Activated CD4-positive, alpha-beta memory T cell treated with anti-CD3 and anti-CD28 coated beads for 36 hours (primary cell): ENCODE measurements at regions not wholly inside any gene's neighbourhood (a gene's known extent, or its start where the extent isn't known, plus 50 kb on each side); places are given as distances from the start of the nearest gene placed in this dataset.

ENCODE experiments used
- CTCF ChIA-PET: fragments of 350-600 bp; sonication (Branson Sonifier 250); formaldehyde crosslinking; loops from one replicate; lab custom pipeline; 2021; ENCODE audit warnings: antibody characterized with exemption, inconsistent platforms; lab: Charles Lee
- POLR2A ChIA-PET: fragments of 350-600 bp; sonication (Branson Sonifier 250); formaldehyde crosslinking; loops from one replicate; lab custom pipeline; 2021; ENCODE audit warnings: antibody characterized with exemption; lab: Charles Lee
- DNase-seq: peaks from one replicate; pipeline ENCODE4 v3.0.0-alpha.2; 2020
- H3K27ac Mint-ChIP-seq: one replicate; pipeline ENCODE4 v1.8.0; 2021; ENCODE audit warnings: mixed read lengths
- H3K27me3 Mint-ChIP-seq: one replicate; pipeline ENCODE4 v1.8.0; 2021; ENCODE audit warnings: mixed read lengths
- H3K36me3 Mint-ChIP-seq: one replicate; pipeline ENCODE4 v1.8.0; 2021; ENCODE audit warnings: mixed read lengths
- H3K4me1 Mint-ChIP-seq: one replicate; pipeline ENCODE4 v1.8.0; 2021; ENCODE audit warnings: low read depth, mixed read lengths
- H3K4me3 Mint-ChIP-seq: one replicate; pipeline ENCODE4 v1.8.0; 2021; ENCODE audit warnings: mild to moderate bottlenecking, mixed read lengths
- H3K9me3 Mint-ChIP-seq: one replicate; pipeline ENCODE4 v1.8.0; 2021; ENCODE audit warnings: mixed read lengths
- intact Hi-C: fragments of 100-400 bp; cut with micrococcal nuclease; formaldehyde crosslinking; loops from one replicate; pipeline ENCODE4 v1.15.1; 2023

- ChIA-PET CTCF (interaction anchor here (0.9 kb wide), 1 partner anchor 176 kb away, joined by 3 read pairs; no protein-coding TSS in a partner anchor), POLR2A (no interaction called here)
- Mint-ChIP-seq H3K4me1 (no peaks in the 10 kb centered on the region), H3K9me3 (no peaks in the 10 kb centered on the region), H3K36me3 (no peaks in the 10 kb centered on the region), H3K4me3 (no peak overlapping the region), H3K27ac (no peak overlapping the region), H3K27me3 (peaks cover 16% of the 10 kb centered on the region)
- DNase-seq: no peak
- intact Hi-C loops: no loop called here
Measured at GRCh38 chr21:35663856-35664606, 396.3 kb downstream of the SETD4 start.

GRCh38 chr21:35658242-35658641 lies 402.1 kb downstream of the SETD4 start:
- Mint-ChIP-seq H3K36me3 (no peaks in the 10 kb centered on the region), H3K4me1 (peaks cover 6% of the 10 kb centered on the region), H3K27ac (no peak overlapping the region), H3K9me3 (no peaks in the 10 kb centered on the region), H3K4me3 (no peak overlapping the region), H3K27me3 (peaks cover 6% of the 10 kb centered on the region)
- ChIA-PET CTCF (no interaction called here), POLR2A (no interaction called here)
- intact Hi-C loops: no loop called here
- DNase-seq: no peak

GRCh38 chr21:35652872-35653271 lies 407.5 kb downstream of the SETD4 start:
- intact Hi-C loops: no loop called here
- Mint-ChIP-seq H3K4me3 (no peak overlapping the region), H3K36me3 (no peaks in the 10 kb centered on the region), H3K27me3 (peaks cover 17% of the 10 kb centered on the region), H3K9me3 (no peaks in the 10 kb centered on the region), H3K27ac (no peak overlapping the region), H3K4me1 (peaks cover under 1% of the 10 kb centered on the region)
- ChIA-PET CTCF (interaction anchor here (1.5 kb wide), 1 partner anchor 73 kb away, joined by 3 read pairs; no protein-coding TSS in a partner anchor), POLR2A (no interaction called here)
- no peak for DNase-seq

- DNase-seq: no peak
- ChIA-PET CTCF (interaction anchor here (1.5 kb wide), 1 partner anchor 72 kb away, joined by 3 read pairs; no protein-coding TSS in a partner anchor), POLR2A (no interaction called here)
- no peaks in the 10 kb centered on the region for H3K9me3 Mint-ChIP-seq
- H3K27me3 Mint-ChIP-seq: peaks cover 19% of the 10 kb centered on the region
- H3K27ac Mint-ChIP-seq: no peak overlapping the region
- H3K36me3 Mint-ChIP-seq: no peaks in the 10 kb centered on the region
- intact Hi-C loops: no loop called here
- H3K4me3 Mint-ChIP-seq: no peak overlapping the region
- H3K4me1 Mint-ChIP-seq: no peaks in the 10 kb centered on the region
Measured at GRCh38 chr21:35652196-35652595, 408.1 kb downstream of the SETD4 start.

GRCh38 chr21:35651196-35651595 lies 409.1 kb downstream of the SETD4 start:
- H3K36me3 Mint-ChIP-seq: no peaks in the 10 kb centered on the region
- H3K27me3 Mint-ChIP-seq: peaks cover 20% of the 10 kb centered on the region
- intact Hi-C loops: no loop called here
- POLR2A ChIA-PET: no interaction called here
- no peak overlapping the region for H3K27ac Mint-ChIP-seq
- no peaks in the 10 kb centered on the region for H3K9me3 Mint-ChIP-seq
- no peak overlapping the region for H3K4me3 Mint-ChIP-seq
- CTCF ChIA-PET: no interaction called here
- H3K4me1 Mint-ChIP-seq: no peaks in the 10 kb centered on the region
- DNase-seq: no peak

GRCh38 chr21:35649186-35649585 lies 411.1 kb downstream of the SETD4 start:
- Mint-ChIP-seq H3K4me3 (no peak overlapping the region), H3K27me3 (peaks cover 22% of the 10 kb centered on the region)
- CTCF ChIA-PET: interaction anchor here (0.6 to 1.2 kb wide), 2 partner anchors 180 to 904 kb away, joined by 3 read pairs; no protein-coding TSS in a partner anchor

GRCh38 chr21:35648512-35648911 lies 411.8 kb downstream of the SETD4 start:
- Mint-ChIP-seq H3K4me1 (no peaks in the 10 kb centered on the region), H3K27me3 (peaks cover 25% of the 10 kb centered on the region), H3K9me3 (no peaks in the 10 kb centered on the region), H3K36me3 (no peaks in the 10 kb centered on the region), H3K27ac (no peak overlapping the region), H3K4me3 (no peak overlapping the region)
- POLR2A ChIA-PET: no interaction called here
- intact Hi-C loops: no loop called here
- DNase-seq: no peak
- CTCF ChIA-PET: interaction anchor here (0.6 to 1.2 kb wide), 2 partner anchors 179 to 903 kb away, joined by 3 read pairs; no protein-coding TSS in a partner anchor

More at GRCh38 chr21:35649186-35649585, 411.1 kb downstream of the SETD4 start:
- intact Hi-C loops: no loop called here
- Mint-ChIP-seq H3K36me3 (no peaks in the 10 kb centered on the region), H3K4me1 (no peaks in the 10 kb centered on the region), H3K9me3 (no peaks in the 10 kb centered on the region), H3K27ac (no peak overlapping the region)
- DNase-seq: no peak
- POLR2A ChIA-PET: no interaction called here

GRCh38 chr21:35646606-35647005 lies 413.7 kb downstream of the SETD4 start:
- POLR2A ChIA-PET: interaction anchor here (0.5 kb wide), 1 partner anchor 58 kb away, joined by 4 read pairs; no protein-coding TSS in a partner anchor
- CTCF ChIA-PET: no interaction called here

GRCh38 chr21:35645991-35646390 lies 414.3 kb downstream of the SETD4 start:
- Mint-ChIP-seq H3K27ac (no peak overlapping the region), H3K4me3 (no peak overlapping the region), H3K27me3 (peaks cover 29% of the 10 kb centered on the region), H3K9me3 (no peaks in the 10 kb centered on the region), H3K4me1 (no peaks in the 10 kb centered on the region), H3K36me3 (no peaks in the 10 kb centered on the region)
- DNase-seq: no peak
- POLR2A ChIA-PET: no interaction called here
- intact Hi-C loops: no loop called here
- CTCF ChIA-PET: no interaction called here

More at GRCh38 chr21:35646606-35647005, 413.7 kb downstream of the SETD4 start:
- H3K4me1 Mint-ChIP-seq: no peaks in the 10 kb centered on the region
- H3K9me3 Mint-ChIP-seq: no peaks in the 10 kb centered on the region
- no peak overlapping the region for H3K4me3 Mint-ChIP-seq
- peaks cover 28% of the 10 kb centered on the region for H3K27me3 Mint-ChIP-seq
- intact Hi-C loops: no loop called here
- no peak overlapping the region for H3K27ac Mint-ChIP-seq
- H3K36me3 Mint-ChIP-seq: no peaks in the 10 kb centered on the region
- DNase-seq: no peak

GRCh38 chr21:35644523-35644922 lies 415.8 kb downstream of the SETD4 start:
- ChIA-PET POLR2A (no interaction called here), CTCF (no interaction called here)
- H3K27ac Mint-ChIP-seq: no peak overlapping the region
- no peaks in the 10 kb centered on the region for H3K4me1 Mint-ChIP-seq
- H3K27me3 Mint-ChIP-seq: peaks cover 29% of the 10 kb centered on the region
- no peaks in the 10 kb centered on the region for H3K9me3 Mint-ChIP-seq
- H3K4me3 Mint-ChIP-seq: no peak overlapping the region
- DNase-seq: no peak
- H3K36me3 Mint-ChIP-seq: no peaks in the 10 kb centered on the region
- intact Hi-C loops: no loop called here

- Mint-ChIP-seq H3K4me1 (no peaks in the 10 kb centered on the region), H3K9me3 (no peaks in the 10 kb centered on the region), H3K27me3 (peaks cover 27% of the 10 kb centered on the region), H3K27ac (no peak overlapping the region), H3K36me3 (no peaks in the 10 kb centered on the region), H3K4me3 (no peak overlapping the region)
- no peak for DNase-seq
- intact Hi-C loops: no loop called here
- ChIA-PET CTCF (no interaction called here), POLR2A (no interaction called here)
Measured at GRCh38 chr21:35643176-35643575, 417.1 kb downstream of the SETD4 start.

GRCh38 chr21:35641271-35642016 lies 418.9 kb downstream of the SETD4 start:
- Mint-ChIP-seq H3K9me3 (no peaks in the 10 kb centered on the region), H3K4me3 (no peak overlapping the region), H3K36me3 (no peaks in the 10 kb centered on the region), H3K27me3 (peaks cover 25% of the 10 kb centered on the region), H3K4me1 (no peaks in the 10 kb centered on the region), H3K27ac (no peak overlapping the region)
- DNase-seq: no peak
- intact Hi-C loops: no loop called here
- CTCF ChIA-PET: no interaction called here
- POLR2A ChIA-PET: no interaction called here
